Activated CD8-positive, alpha-beta memory T cell treated with anti-CD3 and anti-CD28 coated beads, Interleukin-2, amount 50 U/mL, for 48 hours (primary cell): ENCODE measurements at regions not wholly inside any gene's neighbourhood (a gene's known extent, or its start where the extent isn't known, plus 50 kb on each side); places are given as distances from the start of the nearest gene placed in this dataset.
"Not testable (repeated sequence)": the region's sequence is repeated elsewhere in the genome, so short reads cannot be mapped to it uniquely, and the experiment has no call there.

Source experiments
- DNase-seq: peaks from one replicate; pipeline ENCODE4 v3.0.0-alpha.2; 2020

DNA sequence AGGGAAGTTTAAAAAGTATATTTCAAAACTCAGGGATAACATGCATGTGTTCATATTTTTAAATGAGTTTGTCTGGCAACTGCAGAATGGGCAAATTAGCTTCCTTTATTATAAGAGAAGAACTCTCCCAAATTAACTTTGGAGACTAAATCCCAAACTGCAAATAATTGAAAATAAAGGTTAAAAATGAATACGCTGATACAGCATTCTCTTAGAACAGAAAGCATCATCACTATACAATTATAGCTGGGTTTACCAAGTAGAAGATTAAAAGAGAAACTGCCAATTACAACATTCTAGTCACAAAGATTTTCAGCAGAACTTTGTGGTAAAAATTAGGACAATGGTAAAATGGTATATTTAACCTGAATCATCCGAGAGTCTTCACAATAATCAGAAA is 73.3 kb downstream of the OLFM4 start:
- no peak for DNase-seq

DNA sequence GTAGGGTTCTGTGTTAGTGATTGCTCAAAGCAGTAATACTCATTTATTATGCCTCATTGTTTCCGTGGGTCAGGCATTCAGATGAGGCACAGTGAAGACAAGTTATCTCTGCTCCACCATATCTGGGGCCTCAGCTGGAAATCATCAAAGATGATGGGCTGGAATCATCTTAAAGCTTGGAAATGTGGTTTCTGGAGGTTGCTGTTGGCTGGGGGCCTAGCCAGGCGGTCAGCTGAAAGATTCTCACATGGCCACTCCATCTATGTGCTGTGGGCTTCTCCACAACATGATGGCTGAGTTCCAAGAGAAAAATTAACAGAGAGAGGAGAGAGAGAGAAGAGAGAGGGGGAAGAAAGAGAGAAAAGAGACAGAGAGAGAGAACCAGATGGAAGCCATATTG is 75.5 kb downstream of the OLFM4 start:
- no peak for DNase-seq

DNA sequence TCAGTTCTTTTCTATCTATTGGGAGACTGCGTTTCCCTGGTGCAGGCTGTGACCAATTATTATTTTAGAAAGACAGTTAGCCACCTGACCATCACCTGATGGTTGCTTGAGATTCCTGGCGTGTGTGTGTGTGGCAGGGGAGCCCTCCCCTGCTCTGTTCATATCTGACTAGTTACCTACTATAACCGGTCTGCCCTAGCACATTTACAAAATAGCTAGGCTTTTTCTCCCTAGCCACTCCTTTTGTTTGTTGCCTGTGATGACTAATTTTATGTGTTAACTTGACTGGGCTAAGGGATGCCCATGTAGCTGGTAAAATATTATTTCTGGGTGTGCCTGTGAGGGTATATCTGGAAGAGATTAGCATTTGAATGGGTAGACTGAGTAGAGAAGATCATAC is 76.9 kb downstream of the OLFM4 start:
- no peak for DNase-seq

DNA sequence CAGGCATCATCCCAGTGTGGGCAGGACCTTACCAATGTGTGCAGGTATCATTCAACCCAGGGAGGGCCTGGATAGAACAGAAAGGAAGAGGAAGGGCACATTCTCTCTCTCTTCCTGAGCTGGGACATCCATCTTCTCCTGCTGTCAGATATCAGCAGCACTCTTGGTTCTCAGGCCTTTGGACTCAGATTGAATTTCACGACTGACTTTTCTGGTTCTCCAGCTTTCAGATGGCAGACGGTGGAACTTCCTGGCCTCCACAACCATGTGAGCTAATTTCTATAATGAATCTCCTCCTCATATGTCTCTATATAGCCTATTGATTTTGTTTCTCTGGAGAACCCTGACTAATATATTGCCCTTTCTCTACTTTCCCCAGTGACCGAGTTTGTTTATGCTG is 77.3 kb downstream of the OLFM4 start:
- DNase-seq = no peak

DNA sequence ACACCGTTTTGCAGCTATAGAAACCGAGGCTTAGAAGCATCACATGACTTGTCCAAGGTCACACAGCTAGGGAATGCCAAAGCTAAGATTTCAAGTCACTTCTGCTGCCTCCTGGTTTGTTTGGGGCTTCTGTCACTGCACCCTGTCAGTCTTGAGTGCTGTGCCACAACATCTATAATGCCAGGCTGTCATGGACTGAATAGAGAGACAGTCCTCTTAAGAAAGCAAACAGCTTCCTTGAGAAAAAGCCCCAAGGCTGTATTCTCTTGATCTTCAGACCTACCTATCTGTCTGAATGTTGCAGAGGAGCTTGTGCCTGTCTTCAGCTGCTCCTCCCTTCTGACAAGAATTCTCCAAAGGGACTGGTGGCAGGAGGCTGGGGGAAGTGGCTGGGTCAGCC is 81.6 kb downstream of the OLFM4 start:
- no peak for DNase-seq

DNA sequence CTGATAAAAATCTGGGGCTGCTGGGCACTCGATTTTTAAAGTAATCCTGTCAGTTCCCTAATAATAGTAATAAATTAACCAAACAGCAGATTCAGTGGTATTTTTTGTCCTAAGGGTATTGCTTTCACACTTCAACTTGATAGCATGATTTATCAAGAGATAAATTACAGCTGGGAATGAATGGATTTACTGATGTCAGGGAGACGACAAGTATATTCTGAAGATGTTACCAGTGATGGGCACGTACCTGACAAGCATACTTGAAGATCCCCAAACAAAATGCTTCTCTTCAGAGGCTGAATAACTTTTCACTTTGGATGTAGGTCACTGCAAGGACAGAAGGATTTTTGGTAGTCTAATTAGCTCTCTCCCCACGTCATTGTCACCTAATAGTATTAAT is 82.0 kb downstream of the OLFM4 start:
- no peak for DNase-seq

DNA sequence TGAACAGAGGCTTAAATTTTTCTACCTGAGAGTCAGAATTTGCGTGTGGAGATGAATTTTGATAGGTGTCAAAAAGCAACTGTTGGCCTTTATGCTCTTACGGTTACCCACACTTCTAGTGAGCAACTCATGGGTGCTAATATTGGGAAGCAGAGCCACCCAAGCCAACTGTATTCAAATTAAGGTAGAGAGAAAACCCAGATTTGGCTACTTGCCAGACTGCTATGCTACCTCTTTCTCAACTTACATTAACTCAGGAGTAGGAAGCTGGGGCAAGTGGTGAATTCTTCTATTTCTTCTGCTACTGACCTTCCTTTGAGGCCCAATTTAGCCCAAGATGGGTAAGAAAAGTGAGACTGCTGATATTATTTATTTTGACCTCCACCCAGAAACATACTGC is 83.9 kb downstream of the OLFM4 start:
- no peak for DNase-seq

DNA sequence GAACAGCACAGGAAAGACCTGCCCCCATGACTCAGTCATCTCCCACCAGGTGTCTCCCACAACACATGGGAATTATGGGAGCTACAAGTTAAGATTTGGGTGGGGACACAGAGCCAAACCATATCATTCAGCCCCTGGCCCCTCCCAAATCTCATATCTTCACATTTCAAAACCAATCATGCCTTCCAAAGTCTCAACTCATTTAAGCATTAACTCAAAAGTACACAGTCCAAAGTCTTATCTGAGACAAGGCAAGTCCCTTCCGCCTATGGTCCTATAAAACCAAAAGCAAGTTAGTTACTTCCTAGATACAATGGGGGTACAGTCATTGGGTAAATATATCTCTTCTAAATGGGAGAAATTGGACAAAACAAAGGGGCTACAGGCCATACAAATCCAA is 88.4 kb downstream of the OLFM4 start:
- not testable (repeated sequence) for DNase-seq

DNA sequence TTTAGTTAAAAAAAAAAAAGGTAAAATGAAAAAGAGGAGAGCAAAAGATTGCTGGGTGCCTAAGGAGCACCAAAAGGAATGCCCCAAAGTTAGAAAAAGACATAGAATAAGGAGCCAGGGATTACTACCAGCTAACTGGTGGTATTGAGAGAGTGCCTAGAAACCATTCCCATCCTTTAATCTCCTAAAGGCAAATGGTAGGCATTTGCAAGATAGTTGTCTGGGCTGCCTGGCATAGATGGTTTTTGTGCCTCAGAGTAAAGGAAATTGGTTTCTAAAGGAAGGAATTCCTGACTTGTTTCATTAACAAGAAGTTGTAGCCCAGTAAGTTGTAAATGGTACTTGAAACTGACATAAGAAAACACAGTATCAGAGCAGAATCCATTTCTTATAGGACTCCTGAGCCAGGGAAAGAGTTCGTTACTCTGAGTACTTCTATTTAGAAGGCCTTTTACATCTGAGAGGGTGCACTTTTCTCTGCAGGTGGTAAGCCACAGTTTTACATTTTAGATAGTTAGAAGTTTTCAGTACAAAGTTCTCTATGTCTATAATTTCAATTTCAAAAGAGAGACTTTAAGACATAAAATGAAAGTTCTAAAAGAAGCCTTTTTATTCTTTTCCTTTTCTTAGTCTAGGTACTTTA is 92.6 kb downstream of the OLFM4 start:
- DNase-seq = no peak

DNA sequence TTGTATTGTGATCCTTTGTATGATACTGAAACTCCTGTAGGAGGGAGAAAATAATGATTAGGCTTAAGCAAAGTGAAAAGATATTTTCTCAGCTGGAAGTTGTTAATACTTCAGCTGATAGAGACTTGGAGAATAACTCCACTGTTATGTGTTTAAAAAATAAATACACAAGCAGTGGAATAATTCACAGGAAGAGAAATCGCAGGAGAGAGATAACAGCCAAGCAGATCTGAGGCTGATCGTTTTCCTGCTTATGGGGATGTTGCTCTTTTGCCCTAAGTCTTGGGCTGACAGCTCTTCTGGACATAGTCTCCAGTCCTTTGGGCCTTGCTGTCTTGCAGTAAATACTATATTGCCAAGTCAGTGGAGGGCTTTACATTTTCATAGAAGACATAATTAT is 93.3 kb downstream of the OLFM4 start:
- no peak for DNase-seq

DNA sequence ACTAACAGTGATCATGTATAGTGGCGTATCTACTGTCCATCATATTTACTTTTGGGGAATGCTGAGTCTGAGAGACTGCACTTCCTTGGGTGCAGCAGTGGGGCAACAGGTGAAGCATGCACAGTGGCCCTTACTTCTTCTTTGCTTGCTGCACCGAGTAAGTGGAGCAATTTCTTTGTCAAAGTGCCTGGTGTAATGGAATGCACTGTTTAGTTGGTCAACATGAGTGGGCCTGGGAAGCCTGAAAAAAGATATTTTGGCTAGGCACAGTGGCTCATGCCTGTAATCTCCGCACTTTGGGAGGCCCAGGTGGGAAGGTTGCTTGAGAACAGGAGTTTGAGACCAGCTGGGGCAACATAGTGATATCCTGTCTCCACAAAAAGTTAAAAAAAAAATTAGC is 94.9 kb downstream of the OLFM4 start:
- DNase-seq = no peak

DNA sequence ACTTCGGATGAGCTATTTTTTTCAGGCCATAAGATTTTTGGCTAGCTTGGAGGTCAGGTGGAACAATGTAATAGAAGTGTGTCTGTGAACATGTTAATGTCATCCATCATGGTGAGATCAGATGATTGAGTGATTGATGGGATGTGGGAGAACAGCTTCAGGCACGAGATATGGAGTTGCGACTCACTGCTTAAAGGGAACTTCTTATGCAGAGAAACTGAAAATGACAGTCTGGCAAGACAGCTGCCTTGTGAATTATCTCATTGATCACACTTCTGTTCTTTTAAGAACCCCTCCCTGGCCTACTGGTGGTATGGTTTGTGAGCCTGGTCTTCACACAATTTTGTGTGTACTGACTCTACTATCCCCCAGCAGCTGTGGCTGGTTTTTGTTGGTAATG is 96.0 kb downstream of the OLFM4 start:
- DNase-seq = no peak

DNA sequence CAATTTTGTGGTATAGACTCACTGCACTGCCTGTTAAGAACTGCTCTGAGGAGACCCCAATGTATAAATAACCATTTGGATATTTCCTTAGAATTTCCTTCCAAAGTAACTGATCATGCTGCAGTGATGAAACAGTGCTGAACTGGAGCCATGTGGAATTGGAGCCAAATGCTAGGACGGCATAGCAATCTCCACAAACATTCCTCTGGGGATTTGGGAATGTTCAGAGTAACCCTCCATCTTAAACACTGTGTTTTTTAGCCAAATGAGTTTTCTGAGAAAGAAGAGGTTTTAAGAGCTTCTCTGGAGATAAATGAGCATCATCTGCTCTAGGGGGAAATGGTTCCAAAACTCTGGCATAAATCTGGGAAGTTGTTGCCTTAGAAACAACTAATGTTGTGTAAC is 98.2 kb downstream of the OLFM4 start:
- DNase-seq = no peak

DNA sequence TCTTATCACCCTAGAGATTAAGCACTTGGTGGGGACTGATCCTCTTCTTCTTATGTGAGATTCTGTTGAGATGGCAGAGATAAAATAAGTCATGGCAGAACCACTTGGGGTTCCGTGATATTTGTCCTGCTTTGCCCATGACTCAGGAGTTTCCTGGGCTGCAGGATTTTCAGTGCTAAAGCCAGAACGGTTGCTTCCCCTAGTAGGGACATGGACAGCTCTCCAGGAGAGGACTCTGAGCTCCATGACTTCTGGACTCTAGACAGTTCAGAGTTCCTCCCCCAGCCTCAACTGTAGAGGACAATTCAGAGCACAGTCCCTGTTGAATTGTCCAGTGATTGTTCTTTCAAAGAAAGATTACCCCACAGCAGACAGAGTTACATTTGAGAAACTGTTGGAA is 98.8 kb downstream of the OLFM4 start:
- DNase-seq = no peak

DNA sequence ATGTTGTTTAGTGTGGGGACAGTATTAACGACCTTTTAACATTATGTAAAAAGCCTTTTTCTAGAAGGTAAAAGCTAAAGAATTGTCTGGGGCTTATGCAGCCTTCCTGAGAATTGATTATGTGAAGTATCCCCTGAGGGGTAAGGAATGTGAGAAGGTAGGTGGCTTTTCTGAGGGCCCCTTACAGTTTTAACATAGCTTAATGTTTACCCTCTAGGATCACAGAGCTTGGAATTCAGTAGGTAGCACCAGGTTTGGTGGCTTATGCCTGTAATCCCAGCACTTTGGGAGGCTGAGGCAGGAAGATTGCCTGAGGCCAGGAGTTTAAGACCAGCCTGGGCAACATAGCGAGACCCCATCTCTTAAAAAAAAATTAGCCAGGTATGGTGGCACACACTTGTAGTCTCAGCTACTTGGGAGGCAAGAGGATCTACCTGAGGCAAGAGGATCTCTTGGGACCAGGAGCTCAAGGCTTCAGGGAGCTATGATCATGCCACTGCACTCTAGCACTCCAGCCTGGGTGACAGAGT is 101.3 kb downstream of the OLFM4 start:
- DNase-seq = no peak

DNA sequence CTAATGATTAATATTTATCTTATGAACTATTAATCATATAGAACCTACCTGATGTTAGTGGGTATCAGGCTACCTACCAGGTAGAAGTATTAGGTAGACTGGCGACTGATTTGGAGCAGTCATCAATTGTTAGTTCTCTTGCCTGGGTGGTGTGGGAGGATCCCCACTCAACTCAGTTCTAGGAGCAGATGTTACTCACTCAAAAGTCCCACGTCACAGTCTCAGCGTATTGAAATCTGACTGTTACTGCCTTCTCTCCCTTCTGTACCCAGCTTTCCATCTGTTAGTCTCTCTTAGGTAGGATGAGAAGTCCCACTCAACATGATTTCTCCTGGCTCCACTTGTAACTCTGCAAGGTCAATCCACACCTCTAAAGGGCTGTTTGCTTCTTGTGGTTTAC is 102.7 kb downstream of the OLFM4 start:
- DNase-seq = no peak

DNA sequence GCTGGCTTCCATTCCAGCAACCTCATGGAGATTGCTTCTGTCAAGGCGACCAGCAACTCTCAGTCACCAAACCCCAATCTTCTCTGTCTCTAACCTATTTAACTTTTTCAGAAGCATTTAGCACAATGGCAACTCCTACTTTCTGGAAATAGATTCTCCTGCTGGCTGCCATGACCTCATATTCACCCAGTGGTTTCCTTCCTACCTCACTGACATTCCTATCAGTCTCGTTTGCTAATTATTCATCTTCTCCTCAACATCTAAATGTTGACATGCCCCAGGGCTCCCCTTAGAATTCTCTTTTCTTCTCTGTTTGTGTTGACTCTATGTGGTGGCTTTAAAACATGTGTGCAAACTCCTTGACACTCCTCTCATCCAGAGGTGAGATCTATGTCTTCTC is 106.7 kb downstream of the OLFM4 start:
- DNase-seq = no peak

DNA sequence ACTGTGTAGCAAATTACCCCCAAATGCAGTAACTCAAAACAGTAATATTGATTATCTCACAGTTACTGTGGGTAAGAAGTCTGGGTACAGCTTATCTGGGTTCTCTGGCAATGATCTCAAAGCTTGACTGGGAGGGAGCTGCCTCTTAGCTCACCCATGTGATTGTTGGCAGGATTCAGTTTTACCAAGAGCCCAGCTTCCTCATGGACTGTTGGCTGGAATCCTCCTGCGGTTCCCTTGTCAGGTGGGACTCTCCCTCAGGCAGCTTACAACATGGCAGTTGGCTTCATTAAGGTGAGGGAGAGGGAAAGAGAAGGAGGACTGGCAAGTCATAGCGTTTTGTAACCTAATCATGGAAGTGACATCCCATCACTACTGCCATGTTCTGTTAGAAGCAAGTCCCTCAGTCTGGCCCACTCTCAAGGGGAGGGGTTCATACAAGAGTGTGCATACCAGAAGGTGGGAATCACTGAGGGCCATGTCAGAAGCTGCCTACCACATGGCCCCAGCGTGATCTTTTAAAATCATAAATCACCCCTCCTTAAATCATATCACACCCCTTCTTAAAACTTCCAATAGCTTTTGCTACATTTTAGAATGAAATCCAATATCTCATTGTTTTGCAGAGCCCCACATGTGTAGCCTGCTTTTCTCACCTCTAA is 108.1 kb downstream of the OLFM4 start:
- DNase-seq = no peak

DNA sequence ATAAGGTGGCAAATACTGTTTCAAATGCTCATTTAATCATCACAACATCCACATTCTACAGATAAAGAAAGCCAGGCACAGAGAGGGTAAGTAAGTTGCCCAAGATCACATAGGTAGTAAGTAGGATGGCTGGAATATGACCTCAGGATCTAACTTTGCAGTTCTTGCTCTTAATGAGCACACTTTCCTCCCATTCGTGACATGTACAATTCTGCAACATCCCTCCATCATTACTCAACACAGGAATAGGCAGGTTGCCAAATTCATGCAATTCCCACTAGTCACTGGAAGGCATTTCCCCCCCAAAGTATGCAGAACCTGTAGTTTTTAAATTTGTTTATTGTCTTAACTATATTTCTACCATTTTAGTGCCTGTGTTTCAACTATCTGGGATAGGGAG is 109.2 kb downstream of the OLFM4 start:
- no peak for DNase-seq

DNA sequence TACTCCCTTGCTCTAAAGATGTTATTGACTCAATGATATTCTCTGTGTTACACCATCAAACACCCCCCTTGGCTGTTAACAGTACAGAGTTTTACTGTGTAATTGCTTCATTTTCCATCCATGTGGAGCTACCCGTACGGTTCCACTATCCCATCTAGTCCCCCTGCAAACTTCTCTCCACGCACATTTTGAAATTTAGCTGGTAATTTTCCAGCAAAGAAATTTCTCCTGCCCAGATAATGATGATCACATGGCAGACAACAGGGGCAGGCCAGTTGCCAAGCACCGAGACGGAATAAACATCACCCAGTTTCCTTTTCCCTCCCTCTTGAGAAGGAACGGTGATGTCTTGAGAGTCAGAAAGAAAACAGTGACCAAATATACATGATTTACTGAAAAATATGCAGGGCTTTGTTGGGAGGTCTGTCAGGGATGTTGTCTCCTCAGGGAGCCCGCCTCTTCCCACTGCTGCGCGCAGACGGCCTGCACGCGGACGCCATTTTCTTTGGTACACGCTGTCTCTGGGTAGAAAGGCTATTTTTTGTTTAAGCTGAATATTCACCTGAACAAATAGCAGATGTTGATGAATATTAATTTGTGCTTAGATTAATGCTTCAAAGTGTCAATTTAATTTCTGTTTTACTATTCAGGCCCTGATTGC is 109.9 kb downstream of the OLFM4 start:
- DNase-seq = no peak

DNA sequence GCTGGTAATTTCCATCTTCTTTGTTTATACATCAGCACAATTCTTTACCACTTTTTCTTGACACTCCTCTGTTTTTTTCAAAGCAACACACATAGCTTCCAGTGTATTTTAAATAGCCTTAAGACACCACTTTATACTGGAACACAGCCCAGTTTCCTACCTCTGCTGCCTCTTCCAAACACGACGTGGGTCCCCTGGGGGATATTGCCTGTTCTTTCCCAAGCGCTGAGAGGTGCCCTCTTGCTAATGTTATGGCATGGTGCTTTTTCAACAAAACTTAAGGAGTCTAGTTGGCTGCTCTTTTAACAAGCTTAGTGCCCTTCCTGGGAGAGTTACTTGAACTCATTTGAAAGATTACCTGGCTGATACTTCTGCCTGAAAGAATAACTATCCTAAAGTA is 112.7 kb downstream of the OLFM4 start:
- no peak for DNase-seq

DNA sequence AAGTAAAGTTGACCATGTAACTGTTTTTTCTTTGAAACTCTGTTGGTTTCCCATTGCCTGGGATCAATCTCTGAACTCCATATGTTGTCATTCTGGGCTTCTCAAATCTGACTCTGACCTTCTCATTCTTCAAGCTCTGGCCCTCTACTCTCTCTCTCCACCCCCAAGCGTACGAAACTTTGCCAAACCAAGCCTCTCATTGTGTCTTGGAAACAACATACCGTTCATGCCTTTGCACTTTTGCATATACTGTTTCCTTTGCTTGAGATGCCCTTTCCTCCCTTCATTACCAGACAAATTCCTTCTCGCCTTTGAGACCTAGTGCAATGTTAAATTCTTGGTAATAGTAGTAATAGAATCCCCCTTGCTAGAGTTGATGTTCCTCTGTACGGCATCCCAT is 113.7 kb downstream of the OLFM4 start:
- DNase-seq = no peak

DNA sequence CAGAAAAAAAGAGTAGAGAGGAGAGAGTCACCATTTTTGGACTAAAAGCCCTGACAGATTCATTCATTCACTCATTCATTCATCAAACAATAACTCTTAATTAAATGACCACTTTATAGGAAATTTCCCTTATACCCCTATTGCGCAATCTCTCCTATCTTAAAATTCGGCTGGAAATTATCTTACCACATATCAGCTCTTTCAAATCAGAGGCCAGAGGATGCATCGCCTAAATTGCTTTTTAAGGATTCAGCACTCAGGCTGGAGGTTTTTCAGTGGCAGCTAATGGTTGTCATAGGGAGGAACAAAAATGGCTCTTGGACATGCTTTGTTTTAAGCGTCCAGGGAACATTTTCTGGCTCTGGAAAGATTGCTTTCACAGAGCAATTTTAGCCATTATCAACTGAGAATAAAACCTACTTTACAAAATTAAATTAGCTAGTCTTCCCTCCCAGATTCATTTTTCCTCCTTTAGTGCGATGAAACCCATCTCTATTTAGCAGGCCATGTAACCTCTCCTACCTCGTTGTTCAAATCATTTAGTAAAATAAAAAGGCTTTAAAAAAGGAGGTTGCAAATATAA is 115.2 kb downstream of the OLFM4 start:
- DNase-seq = no peak

DNA sequence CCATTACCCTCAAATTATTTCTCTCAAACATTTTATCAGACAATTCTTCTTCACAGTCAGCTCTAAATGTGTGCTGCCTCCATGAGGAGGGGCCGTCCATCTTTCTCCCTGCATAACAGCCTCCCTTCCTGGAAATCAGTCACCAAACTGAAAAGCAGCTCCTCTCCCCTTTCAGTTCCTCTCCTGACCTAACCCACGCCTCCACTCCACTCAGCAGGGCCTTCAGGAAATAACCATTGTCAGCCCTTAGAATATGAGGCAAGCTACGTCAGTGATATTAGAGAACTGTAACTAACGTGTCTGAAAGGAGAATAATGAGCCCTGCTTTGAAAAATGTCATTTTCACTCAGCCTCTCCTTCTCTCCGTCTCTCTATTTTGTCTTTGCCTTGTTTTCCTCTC is 116.2 kb downstream of the OLFM4 start:
- no peak for DNase-seq
